GM18498 (cell line): ENCODE measurements at regions not wholly inside any gene's neighbourhood (a gene's known extent, or its start where the extent isn't known, plus 50 kb on each side); places are given as distances from the start of the nearest gene placed in this dataset.

Experiments
- ATAC-seq: cut with Tn5 transposase; IDR thresholded peaks from one replicate; pipeline ENCODE4 v1.9.1; 2021; ENCODE audit warnings: mild to moderate bottlenecking, moderate library complexity; ENCODE audit not compliant: unreplicated experiment

- no peak for ATAC-seq
These were observed 67.5 kb upstream of the LEF1 start for GRCh38 chr4:108236264-108236663.

- ATAC-seq: no peak
These were observed 59.2 kb upstream of the LEF1 start for GRCh38 chr4:108227923-108228322.

- no peak for ATAC-seq
These were observed 55.9 kb upstream of the LEF1 start for GRCh38 chr4:108224611-108225053.

GRCh38 chr4:108223313-108223712 is 54.6 kb upstream of the LEF1 start:
- ATAC-seq: no peak

GRCh38 chr4:108219998-108220397 is 51.3 kb upstream of the LEF1 start:
- ATAC-seq: no peak
